ENCODE measurements at regions not wholly inside any gene's neighbourhood (a gene's known extent, or its start where the extent isn't known, plus 50 kb on each side); places are given as distances from the start of the nearest gene placed in this dataset.

- TF ChIP-seq CTCF (conservative IDR thresholded peaks at IDR 0.05; ENCODE audit: low read depth in 2 of 2), result no peak
- no peak for TF ChIP-seq REST (IDR thresholded peaks at IDR 0.05; ENCODE audit: unreplicated experiment)
- TF ChIP-seq POLR2AphosphoS5 (IDR thresholded peaks at IDR 0.05; ENCODE audit: low read depth), result no peak
- TF ChIP-seq CREB1 (CRISPR knock-in tag; IDR thresholded peaks at IDR 0.05; ENCODE audit: low read depth), result no peak
Measured at GRCh38 chr1:72375226-72375625, 92.9 kb upstream of the NEGR1 start.

Data from GM23338 (cell line).